ENCODE measurements at regions not wholly inside any gene's neighbourhood (a gene's known extent, or its start where the extent isn't known, plus 50 kb on each side); places are given as distances from the start of the nearest gene placed in this dataset.

DNA sequence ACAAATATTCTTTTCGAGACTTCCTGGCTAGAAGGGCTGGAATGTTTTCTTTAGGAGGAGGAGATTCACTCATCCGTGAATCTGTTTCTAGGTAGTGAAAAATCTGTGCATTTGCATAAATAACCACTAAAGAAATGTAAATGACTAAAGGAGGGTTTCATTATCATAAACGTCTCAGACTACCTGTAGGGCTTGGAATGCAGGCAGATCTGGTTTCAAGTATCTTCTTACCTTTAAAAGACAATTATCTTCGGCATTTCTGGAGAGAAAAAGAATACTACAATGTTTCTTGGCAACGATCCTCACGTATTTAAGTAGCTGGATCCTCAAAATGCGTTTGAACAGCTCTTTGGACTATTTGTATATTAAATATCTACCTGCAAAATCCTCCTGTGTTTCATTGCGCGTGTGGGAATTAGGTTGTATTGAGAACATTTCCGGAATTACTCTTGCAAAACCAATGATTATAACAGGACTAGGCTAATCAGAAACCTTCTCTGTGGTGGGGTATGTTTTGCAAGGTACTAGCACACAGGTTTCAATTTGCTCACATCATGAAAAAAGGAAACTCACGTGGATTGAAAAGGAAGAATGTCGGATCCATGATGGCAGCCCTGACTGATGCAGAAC lies 291.1 kb upstream of the ARGLU1 start:
- no peaks in the 10 kb centered on the region for H3K36me3 Mint-ChIP-seq
- WGBS (ENCODE audit: insufficient coverage), result 86% methylated on average over 6 of the region's 12 CpGs
- H3K4me1 Mint-ChIP-seq, result no peaks in the 10 kb centered on the region
- DNase-seq (no peak), ATAC-seq (no peak)
- Histone ChIP-seq H3K4me1 (ENCODE audit: control insufficient read depth, insufficient read depth, low read length) (no peaks in the 10 kb centered on the region), H3K27ac (ENCODE audit: low read length) (no peak overlapping the region), H3K4me3 (ENCODE audit: low read length) (no peak overlapping the region), H3K9me3 (ENCODE audit: control insufficient read depth, insufficient read depth, low read length) (no peaks in the 10 kb centered on the region), H3K36me3 (ENCODE audit: control insufficient read depth, insufficient read depth, low read length) (no peaks in the 10 kb centered on the region), H3K27me3 (ENCODE audit: control insufficient read depth, insufficient read depth, low read length) (no peaks in the 10 kb centered on the region)
- no peak overlapping the region for H3K27ac Mint-ChIP-seq
- no peak overlapping the region for H3K4me3 Mint-ChIP-seq
- intact Hi-C loops (cut with micrococcal nuclease), result no loop called here
- no peaks in the 10 kb centered on the region for H3K27me3 Mint-ChIP-seq (ENCODE audit: low read depth in 2 of 2)
- TF ChIP-seq, protein P1, sequence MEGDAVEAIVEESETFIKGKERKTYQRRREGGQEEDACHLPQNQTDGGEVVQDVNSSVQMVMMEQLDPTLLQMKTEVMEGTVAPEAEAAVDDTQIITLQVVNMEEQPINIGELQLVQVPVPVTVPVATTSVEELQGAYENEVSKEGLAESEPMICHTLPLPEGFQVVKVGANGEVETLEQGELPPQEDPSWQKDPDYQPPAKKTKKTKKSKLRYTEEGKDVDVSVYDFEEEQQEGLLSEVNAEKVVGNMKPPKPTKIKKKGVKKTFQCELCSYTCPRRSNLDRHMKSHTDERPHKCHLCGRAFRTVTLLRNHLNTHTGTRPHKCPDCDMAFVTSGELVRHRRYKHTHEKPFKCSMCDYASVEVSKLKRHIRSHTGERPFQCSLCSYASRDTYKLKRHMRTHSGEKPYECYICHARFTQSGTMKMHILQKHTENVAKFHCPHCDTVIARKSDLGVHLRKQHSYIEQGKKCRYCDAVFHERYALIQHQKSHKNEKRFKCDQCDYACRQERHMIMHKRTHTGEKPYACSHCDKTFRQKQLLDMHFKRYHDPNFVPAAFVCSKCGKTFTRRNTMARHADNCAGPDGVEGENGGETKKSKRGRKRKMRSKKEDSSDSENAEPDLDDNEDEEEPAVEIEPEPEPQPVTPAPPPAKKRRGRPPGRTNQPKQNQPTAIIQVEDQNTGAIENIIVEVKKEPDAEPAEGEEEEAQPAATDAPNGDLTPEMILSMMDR (IDR thresholded peaks at IDR 0.05), result no peak
- H3K9me3 Mint-ChIP-seq, result peaks cover 0 to 9% of the 10 kb centered on the region in 2 donors

DNA sequence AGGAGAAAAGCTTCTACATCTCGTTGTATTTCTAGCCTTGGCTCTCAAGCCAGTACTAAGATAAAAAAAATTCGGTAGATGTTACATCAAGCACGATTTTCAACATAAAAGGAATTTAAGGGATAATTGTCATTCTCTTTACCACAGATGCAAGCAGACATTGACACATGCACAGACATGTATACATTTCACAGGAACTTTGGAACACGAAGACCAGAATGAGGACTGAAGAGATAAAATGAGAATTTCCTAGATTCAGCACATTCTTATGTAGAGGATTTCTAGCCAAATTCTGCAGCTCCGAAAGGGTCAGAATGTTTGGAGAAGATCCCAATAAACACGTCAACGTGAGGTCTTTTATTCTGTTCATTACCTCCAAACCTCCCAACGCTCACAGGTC lies 284.5 kb upstream of the ARGLU1 start:
- ATAC-seq (no peak), DNase-seq (no peak)
- H3K27me3 ChIP-seq (ENCODE audit: control insufficient read depth, insufficient read depth, low read length), result no peaks in the 10 kb centered on the region
- no peaks in the 10 kb centered on the region for H3K4me1 Mint-ChIP-seq
- no peaks in the 10 kb centered on the region for H3K9me3 ChIP-seq (ENCODE audit: control insufficient read depth, insufficient read depth, low read length)
- TF ChIP-seq, protein P1 (IDR thresholded peaks at IDR 0.05), result no peak
- H3K4me3 Mint-ChIP-seq, result no peak overlapping the region
- no peaks in the 10 kb centered on the region for H3K36me3 ChIP-seq (ENCODE audit: control insufficient read depth, insufficient read depth, low read length)
- H3K4me3 ChIP-seq (ENCODE audit: low read length), result no peak overlapping the region
- H3K27ac ChIP-seq (ENCODE audit: low read length), result no peak overlapping the region
- H3K4me1 ChIP-seq (ENCODE audit: control insufficient read depth, insufficient read depth, low read length), result no peaks in the 10 kb centered on the region
- no peaks in the 10 kb centered on the region for H3K36me3 Mint-ChIP-seq
- no peak overlapping the region for H3K27ac Mint-ChIP-seq
- intact Hi-C loops (cut with micrococcal nuclease), result no loop called here
- no peaks in the 10 kb centered on the region for H3K27me3 Mint-ChIP-seq (ENCODE audit: low read depth in 2 of 2)
- WGBS (ENCODE audit: insufficient coverage), result 86% methylated on average over 7 of the region's 8 CpGs
- peaks cover 4 to 5% of the 10 kb centered on the region in 2 donors for H3K9me3 Mint-ChIP-seq

DNA sequence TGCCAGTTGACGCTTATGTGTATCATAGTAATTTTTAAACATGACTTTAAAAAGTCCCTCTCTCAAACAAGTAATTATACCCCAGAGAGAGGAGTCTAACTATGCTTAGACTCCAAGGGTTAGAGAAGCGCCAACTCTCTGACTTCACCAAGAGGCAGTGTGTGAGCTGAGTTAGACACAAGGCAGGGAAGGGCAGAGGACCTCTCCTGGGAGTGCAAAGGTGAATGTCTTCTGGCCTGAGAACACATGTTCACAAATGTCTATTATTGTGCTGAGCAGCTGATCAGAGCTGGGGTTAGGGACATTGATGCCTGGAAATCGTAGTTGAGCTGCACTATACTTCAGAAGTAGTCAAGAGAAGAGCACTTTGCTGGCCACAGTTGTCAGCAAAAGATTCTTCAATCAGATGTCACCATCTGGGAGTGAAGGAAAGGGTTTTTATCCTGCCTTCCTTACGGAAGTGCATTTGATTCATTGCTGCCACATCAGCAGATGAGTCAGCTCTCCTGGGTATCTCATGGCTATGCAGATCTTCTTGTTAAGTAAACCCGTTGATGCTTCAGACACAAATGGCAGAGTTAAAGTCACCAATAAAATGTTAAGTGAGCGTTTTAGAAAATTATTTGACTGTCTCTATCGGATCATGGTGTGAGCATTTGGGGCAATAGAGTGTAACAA lies 283.2 kb upstream of the ARGLU1 start:
- no peaks in the 10 kb centered on the region for H3K9me3 ChIP-seq (ENCODE audit: control insufficient read depth, insufficient read depth, low read length)
- no peak overlapping the region for H3K27ac ChIP-seq (ENCODE audit: low read length)
- intact Hi-C loops (cut with micrococcal nuclease), result no loop called here
- Mint-ChIP-seq H3K36me3 (no peaks in the 10 kb centered on the region), H3K4me3 (no peak overlapping the region), H3K4me1 (no peaks in the 10 kb centered on the region), H3K27me3 (ENCODE audit: low read depth in 2 of 2) (no peaks in the 10 kb centered on the region), H3K27ac (no peak overlapping the region), H3K9me3 (peaks cover 4 to 5% of the 10 kb centered on the region in 2 donors)
- DNase-seq, result no peak
- no peaks in the 10 kb centered on the region for H3K27me3 ChIP-seq (ENCODE audit: control insufficient read depth, insufficient read depth, low read length)
- ATAC-seq, result no peak
- WGBS (ENCODE audit: insufficient coverage), result 94% methylated on average over 5 of the region's 7 CpGs
- no peaks in the 10 kb centered on the region for H3K36me3 ChIP-seq (ENCODE audit: control insufficient read depth, insufficient read depth, low read length)
- TF ChIP-seq, protein P1 (IDR thresholded peaks at IDR 0.05), result no peak
- H3K4me1 ChIP-seq (ENCODE audit: control insufficient read depth, insufficient read depth, low read length), result no peaks in the 10 kb centered on the region
- H3K4me3 ChIP-seq (ENCODE audit: low read length), result no peak overlapping the region

Data from natural killer cell (primary cell).